GM19455 (cell line): ENCODE measurements at regions not wholly inside any gene's neighbourhood (a gene's known extent, or its start where the extent isn't known, plus 50 kb on each side); places are given as distances from the start of the nearest gene placed in this dataset.

Experiments
- ATAC-seq: cut with Tn5 transposase; IDR thresholded peaks from one replicate; pipeline ENCODE4 v1.9.1; 2021; ENCODE audit not compliant: unreplicated experiment

GRCh38 chr2:42906557-42907411, 114.4 kb upstream of the HAAO start:
- no peak for ATAC-seq

- no peak for ATAC-seq
These were observed 113.8 kb upstream of the HAAO start for GRCh38 chr2:42906111-42906556.

DNA sequence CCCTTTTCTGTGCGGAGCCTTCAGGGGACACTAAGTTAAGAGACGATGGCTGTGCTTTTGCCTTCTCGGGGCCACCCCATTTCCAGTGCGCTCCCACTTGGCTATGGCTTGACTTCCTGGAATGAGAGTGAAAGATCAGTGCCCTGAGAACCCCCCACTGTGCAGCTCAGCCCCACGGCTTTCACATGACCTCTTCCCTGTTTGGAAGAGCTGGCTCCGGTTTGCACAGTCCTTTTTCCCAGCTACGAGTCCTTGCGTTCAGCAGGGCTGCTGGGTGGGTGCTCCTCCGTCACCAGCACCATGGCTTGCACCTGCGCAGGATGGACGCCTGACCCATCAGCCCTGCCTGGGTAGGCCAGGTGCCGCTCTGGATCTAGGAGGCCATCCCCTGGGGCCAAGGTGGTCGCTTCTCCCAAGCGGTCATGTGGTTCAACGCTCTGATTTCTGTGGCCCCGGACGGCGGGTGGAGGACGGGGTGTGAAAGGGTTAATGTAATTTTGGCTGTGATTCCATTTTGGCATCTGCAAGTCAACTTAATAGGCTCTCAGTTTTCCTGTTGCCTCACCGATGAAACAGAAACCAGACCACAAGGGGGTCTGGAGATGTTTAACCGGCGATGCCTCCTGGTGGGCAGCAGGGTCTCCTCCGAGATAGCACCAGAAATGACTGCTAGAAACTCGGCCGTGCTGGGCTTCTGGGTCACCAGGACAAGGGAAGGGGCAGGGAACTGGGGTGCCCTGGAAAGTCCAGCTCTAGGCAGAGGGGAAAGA, 113.1 kb upstream of the HAAO start:
- no peak for ATAC-seq

- ATAC-seq = no peak
These were observed 112.1 kb upstream of the HAAO start for GRCh38 chr2:42904576-42904876.

DNA sequence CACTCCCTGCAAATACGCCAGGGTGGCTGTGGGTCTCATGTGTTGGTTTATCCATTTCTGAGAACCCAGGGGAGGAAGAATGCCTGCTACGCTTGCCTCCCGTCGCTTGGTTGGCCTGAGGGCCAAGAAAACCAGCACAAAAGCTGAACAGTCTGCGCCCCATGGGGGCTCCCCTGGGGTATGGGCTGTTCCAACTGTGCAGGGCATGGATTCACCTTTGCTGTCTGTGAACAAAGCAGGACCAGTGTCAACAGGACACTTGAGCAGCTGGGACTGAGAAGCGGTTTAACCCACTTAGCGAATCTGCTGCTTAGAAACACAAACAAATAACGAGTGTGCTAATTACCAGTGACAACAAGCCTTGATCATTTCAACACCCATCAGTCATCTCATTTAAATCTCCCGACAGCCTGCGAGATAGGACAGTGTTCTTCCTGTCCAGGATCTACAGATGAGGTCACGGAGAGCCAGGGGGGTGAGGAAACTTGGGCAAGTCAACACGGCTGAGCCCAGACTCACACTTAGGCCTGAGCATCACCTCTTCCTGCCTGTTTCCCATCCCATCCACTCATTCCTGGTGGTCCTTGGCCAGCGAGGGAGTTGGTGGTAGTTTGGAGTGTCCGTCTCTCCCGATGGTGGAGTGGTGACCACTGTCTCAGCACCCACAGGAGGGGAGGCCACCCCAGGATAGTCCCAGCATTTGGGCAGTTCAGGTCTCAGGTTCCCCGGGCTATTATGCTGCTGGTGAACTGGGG, 111.6 kb upstream of the HAAO start:
- ATAC-seq = no peak

DNA sequence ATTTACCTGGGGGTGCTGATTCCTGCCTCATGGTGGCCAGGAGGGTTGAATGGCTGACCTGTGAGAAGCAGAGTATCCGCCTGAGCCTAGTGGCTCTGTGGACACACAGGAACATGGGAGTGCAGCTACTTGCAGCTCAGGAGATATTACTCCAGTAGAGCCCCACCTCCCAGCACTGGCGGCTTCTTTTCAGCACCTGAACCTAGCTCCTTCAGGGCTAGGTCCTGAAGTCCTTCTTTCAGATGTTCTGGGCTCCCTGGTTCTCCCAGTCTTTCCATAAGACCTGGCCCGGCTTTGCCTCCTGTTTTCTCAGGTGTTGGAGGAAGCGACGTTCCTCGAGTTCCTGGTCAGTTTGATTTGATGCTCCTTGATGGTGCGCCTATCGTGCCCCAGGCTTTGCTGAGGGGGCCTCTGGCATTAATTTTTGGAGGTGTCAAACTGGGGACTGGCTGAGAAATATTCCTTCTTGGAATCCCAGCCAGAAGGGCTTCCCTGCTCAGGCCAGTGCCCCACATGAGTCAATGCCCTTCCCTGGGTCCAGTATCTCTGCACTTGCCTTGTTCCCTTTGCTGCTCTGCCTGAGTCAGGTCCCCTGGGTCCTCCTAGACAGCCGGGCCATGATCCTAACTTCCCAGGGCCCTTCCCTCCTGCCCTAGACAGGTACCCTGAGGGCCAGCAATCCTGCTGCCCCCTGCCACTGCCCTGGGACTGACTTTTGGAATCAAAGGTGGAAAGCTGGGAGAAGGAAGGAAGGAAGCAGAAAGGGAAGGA, 110.7 kb upstream of the HAAO start:
- no peak for ATAC-seq

GRCh38 chr2:42901076-42901640, 108.8 kb upstream of the HAAO start:
- ATAC-seq = no peak

GRCh38 chr2:42900289-42900891, 108.0 kb upstream of the HAAO start:
- ATAC-seq = no peak

DNA sequence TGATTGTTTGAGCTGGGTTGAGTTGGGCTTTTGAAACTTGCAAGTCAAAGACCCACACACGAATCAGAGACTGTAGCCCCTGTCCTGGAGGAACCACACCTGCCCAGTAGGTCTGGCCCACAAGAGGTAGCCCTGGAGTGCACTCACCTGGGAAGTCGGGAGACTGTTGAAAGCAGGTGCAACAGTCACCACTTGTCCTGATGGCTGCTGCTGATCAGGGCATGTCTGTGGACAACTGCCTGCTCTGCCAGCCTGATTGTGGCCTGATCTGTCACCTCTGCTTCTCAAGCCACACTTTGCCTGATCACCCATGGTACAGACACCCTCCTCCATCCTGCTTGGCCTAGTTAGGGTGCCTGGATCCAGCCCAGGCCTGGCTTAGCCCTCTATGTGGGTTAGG, 105.0 kb upstream of the HAAO start:
- no peak for ATAC-seq

DNA sequence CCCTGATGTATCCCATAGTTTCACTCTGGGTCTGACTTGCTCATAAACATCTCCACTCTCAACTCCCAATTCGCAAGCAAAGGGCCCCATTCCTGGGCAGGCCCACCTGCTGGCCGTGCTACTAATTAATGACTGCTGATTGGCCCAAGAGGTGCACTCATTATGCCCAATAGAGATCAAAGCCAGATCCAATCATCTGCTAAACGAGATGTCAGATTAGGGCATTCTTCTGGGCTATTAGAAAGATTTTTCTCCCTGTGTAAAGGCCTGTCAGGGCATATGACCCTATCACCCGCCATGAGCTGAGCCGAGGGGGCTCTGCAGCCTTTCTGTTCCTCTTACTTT, 103.4 kb upstream of the HAAO start:
- no peak for ATAC-seq

- ATAC-seq = no peak
These were observed 102.9 kb upstream of the HAAO start for GRCh38 chr2:42895134-42895790.

DNA sequence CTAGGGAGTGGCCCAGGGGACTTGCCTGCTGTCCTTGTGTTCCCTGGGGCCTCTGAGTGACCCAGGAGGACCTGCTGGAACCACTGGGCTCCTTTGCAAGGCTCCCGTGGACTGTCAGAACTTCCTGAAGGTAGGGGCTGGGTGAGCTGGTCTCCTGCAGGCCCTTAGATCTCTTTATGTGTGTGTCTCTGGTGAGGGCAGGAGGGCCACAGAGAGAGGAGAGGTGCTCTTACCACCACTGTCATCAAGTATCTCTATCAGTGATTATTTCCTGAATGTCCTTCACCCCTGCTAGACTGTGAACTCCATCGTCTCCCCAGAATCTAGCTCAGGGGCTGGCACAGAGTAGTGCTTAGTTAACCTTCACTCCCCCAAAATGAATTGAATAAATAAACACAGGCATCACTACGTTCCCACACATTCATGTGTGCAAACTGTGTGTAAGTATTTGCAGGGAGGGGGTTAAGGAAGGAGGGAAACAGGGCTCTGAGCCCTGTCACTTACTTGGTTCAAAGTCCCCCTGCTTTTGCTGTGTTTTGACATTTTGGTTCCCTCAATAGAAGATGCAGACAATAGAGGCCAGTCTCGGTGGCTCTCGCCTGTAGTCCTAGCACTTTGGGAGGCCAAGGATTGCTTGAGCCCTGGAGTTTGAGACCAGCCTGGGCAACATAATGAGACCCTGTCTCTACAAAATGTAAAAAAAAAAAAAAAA, 100.8 kb upstream of the HAAO start:
- ATAC-seq = no peak

DNA sequence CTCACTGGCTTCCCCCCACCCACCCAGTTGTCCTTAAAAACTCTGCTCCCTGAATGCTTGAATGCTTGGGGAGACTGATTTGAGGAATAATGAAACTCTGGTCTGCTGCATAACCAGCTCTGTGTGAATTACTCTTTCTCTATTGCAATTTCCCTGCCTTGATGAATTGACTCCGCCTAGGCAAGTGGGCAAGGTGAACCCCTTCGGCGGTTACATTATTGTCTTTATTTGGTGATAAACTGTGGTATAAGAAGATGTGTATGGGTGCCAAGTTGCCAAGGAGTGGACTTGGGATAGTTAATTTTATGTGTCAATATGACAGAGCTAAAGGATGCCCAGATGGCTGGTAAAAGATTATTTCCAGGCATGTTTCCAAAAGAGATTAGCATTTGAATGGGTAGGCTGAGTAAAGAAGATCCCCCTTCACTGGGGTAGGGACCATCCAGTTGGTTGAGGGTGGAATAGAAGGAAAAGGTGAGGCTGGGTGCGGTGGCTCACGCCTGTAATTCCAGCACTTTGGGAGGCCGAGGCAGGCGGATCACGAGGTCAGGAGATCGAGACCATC, 98.5 kb upstream of the HAAO start:
- ATAC-seq = no peak

GRCh38 chr2:42888321-42889245, 96.2 kb upstream of the HAAO start:
- no peak for ATAC-seq

DNA sequence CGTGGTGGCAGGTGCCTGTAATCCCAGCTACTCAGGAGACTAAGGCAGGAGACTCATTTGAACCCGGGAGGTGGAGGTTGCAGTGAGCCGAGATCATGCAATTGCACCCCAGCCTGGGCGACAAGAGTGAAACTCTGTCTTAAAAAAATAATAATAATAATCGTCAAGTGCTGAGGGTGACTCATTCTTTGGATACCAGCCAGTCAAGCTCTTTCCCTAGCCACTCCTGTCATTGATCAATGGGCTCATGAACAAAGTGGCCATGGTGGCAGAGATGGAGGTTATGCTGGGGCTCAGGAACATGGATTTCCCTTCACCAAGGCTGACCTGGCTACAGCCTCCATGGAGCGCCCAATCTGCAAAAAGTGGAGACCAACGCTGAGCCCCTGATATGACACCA, 94.5 kb upstream of the HAAO start:
- no peak for ATAC-seq

DNA sequence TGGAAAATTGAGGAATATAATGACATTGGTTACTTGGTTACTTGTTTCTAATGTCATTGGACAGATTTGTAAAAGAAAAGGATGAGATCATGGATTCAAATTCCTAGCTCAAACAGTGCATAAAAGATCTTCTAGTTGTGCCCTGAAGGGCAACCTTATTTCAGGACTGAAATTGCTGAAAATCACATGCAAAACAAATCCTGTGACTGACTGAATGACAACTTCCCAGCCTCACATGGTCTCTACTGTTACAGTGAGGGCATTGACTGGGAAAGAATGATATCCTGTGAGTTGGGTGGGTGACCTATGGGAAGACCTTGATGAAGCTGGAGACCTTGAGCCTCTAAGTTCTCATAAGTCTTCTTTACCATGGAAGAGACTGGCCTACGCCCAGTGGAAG, 90.4 kb upstream of the HAAO start:
- no peak for ATAC-seq

DNA sequence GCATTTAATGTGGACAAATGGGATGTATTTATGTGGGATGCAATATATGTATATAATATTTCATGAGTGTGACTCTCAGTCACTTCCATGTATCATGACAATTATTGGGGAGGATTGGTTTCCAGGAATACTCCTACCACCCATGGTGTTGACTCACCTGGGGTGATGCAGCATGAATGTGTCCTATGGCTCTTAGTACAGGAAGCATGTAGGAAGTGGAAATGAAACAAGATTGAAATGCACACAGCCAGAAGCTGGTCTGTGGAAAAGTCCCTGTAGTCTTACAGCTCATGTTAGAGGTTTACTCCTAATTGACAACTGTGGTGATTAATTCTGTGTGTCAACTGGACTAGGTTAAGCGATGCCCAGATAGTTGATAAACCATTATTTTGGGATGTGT, 89.3 kb upstream of the HAAO start:
- ATAC-seq = no peak
